NCI-H1694 (cell line): ENCODE measurements at regions not wholly inside any gene's neighbourhood (a gene's known extent, or its start where the extent isn't known, plus 50 kb on each side); places are given as distances from the start of the nearest gene placed in this dataset.
"Not testable (repeated sequence)": the region's sequence is repeated elsewhere in the genome, so short reads cannot be mapped to it uniquely, and the experiment has no call there.

ENCODE experiments used
- DNase-seq: peaks from one replicate; lab custom pipeline; 2025; lab: John Stamatoyannopoulos, UW

GRCh38 chr5:131107128-131107527 is 57.9 kb downstream of the HINT1 start:
- no peak for DNase-seq

DNA sequence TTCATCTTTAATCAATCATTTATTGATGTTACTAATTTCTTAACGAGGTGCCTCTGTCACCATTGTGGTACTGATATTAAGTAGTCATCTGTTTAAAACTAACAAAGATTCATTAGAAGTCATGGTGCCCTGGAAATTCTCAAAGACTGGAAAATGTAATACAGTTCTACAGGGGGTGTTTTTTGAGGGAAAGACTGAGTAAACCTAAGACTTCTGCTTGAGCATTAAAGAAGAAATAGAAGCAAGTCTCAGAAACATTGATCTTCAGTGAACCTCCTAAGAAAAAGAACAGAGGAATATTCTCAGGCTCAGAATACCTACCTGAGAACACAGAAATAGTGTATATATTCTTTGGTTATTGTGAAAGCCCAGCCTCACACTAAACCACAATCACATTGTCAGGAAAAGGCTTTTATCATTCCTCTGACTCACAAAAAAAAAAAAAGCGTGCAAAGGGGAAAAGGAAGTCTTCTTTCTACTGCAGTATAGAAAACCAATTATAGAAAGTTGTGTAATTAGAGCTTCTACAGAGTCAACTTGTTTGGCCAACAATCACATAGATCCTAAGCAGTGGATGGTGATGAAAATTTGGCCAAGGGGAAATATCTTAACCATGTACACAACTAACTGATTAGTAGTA is 60.8 kb downstream of the HINT1 start:
- no peak for DNase-seq

DNA sequence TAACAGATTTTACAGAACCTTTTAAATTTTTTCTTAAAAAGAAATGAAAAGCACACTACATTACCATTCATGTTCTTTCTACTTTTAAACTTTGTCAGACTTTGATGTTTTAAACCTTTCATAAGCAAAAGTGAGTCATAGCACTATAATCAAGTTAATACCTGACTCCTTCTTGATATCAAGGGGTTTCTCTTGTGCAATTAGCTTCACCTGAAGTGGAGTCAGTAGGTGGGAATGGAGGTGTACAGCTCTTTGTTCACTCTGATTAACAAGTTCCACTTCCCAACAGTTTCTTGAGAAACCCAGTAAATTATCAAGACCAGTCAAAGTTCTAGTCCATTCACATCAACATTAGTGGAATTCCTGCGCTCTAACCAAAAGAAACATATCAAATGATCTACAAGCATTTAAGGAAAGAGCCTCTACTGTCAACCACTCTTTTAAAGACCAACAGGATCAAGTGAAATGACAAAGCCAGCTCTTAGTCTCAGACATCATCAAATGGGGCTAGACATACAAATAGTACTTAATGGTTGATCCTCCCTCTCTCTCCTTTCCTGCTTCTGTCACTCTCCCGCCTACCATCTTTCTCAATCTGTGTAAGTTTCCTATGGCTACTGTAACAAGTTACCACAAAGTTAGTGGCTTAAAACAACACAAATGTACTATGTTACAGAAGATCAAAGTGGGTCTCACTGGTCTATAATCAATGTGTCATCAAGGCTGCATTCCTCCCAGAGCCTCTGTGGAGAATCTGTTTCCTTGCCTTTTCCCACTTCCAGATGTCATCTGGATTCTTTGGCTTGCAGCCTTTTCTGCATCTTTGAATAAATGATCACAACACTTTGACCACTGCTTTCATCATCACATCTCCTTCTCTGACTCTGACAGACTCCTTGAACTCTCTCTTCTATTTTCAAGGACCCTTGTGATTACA is 68.0 kb downstream of the HINT1 start:
- no peak for DNase-seq

- not testable (repeated sequence) for DNase-seq
Observed at GRCh38 chr5:131095561-131095960, 69.5 kb downstream of the HINT1 start.

GRCh38 chr5:131084436-131084835 is 80.6 kb downstream of the HINT1 start:
- DNase-seq: no peak

GRCh38 chr5:131081913-131082488 is 83.1 kb downstream of the HINT1 start:
- no peak for DNase-seq

GRCh38 chr5:131081374-131081773 is 83.7 kb downstream of the HINT1 start:
- DNase-seq: no peak

GRCh38 chr5:131079232-131079631 is 85.8 kb downstream of the HINT1 start:
- DNase-seq: no peak

GRCh38 chr5:131068893-131069643 is 96.0 kb downstream of the HINT1 start:
- no peak for DNase-seq

- DNase-seq: no peak
Observed at GRCh38 chr5:131068076-131068475, 97.0 kb downstream of the HINT1 start.

DNA sequence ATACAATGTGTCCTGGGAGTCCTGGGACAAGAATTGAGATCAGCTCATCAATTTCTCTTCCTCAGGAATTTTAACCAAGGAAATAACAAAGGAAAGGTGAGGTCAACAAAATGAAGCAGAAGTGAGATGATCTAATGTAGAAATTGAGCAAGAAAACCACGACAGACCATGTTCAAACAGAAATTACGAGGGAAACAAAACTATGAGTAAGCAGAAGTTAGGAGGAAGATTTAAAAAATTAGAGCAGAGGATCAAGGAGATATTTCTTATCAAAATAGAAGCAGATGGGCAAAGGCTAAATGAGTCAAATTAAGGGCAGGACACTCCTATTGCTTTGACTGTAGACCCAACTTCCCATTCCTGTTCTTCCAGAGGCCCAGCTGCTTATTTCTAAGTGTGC is 97.4 kb downstream of the HINT1 start:
- DNase-seq: no peak

GRCh38 chr5:131064669-131065371 is 100.2 kb downstream of the HINT1 start:
- no peak for DNase-seq

- DNase-seq: no peak
Observed at GRCh38 chr5:131042021-131042789, 122.9 kb downstream of the HINT1 start.

GRCh38 chr5:131023498-131023865 is 141.6 kb downstream of the HINT1 start:
- no peak for DNase-seq

GRCh38 chr5:131022811-131023497 is 142.1 kb downstream of the HINT1 start:
- DNase-seq: no peak

DNA sequence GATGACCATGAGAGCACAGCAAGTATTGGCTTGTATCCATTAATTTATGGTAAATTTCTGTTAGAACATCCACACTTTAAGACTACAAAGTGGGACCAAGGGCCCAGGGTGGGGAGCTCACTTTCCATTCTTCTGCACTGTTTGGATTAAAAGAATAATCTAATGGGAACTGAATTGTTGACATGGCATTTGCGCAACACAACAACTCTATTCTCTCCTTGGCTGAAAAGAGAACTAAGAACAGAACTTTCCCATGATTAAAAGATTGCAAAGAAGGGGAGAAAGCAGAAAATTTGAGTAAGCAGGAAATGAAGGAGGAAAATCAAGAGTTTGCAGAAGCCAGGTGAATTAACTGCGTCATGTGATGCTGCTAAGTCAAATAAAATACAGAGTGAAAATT is 143.4 kb downstream of the HINT1 start:
- no peak for DNase-seq

GRCh38 chr5:131019601-131020315 is 145.3 kb downstream of the HINT1 start:
- DNase-seq: no peak

- DNase-seq: no peak
Observed at GRCh38 chr5:131019111-131019510, 145.9 kb downstream of the HINT1 start.

GRCh38 chr5:131008329-131008728 is 156.7 kb downstream of the HINT1 start:
- DNase-seq: no peak
